OCI-LY3 (cell line): ENCODE measurements at regions not wholly inside any gene's neighbourhood (a gene's known extent, or its start where the extent isn't known, plus 50 kb on each side); places are given as distances from the start of the nearest gene placed in this dataset.

Experiments
- H2AFZ ChIP-seq: fragments of 200-600, 300-600 bp; shearing (Covaris generic); 2 replicates; pipeline ENCODE4 v1.6.0; 2014; ENCODE audit warnings: antibody characterized with exemption, low read depth, low read length
- H3K27ac ChIP-seq: fragments of 200-600, 300-600 bp; sonication (generic); 2 replicates; pipeline ENCODE4 v1.5.1; 2014; ENCODE audit warnings: mild to moderate bottlenecking, low read length, moderate library complexity, mixed read lengths
- H3K27me3 ChIP-seq: fragments of 200-600, 300-600 bp; sonication (generic); 2 replicates; pipeline ENCODE4 v1.6.1; 2014; ENCODE audit warnings: low read depth, low read length, mixed read lengths
- H3K36me3 ChIP-seq: fragments of 200-600, 300-600 bp; sonication (generic); replicated peaks from 2 replicates; pipeline ENCODE3; 2014; ENCODE audit warnings: low read depth, low read length, mixed read lengths
- H3K4me1 ChIP-seq: fragments of 300-600, 200-600 bp; sonication (generic); 2 replicates; pipeline ENCODE4 v1.6.1; 2014; ENCODE audit warnings: low read length, mixed read lengths
- H3K4me2 ChIP-seq: fragments of 200-600, 300-600 bp; sonication (generic); 2 replicates; pipeline ENCODE4 v1.6.1; 2014; ENCODE audit warnings: low read length, mixed read lengths
- H3K4me3 ChIP-seq: fragments of 300-600, 200-600 bp; sonication (generic); 2 replicates; pipeline ENCODE4 v1.5.1; 2014; ENCODE audit warnings: antibody characterized with exemption, mild to moderate bottlenecking, low read length, moderate library complexity
- H3K79me2 ChIP-seq: fragments of 300-600, 200-600 bp; shearing (Covaris generic); 2 replicates; pipeline ENCODE4 v1.6.1; 2014; ENCODE audit warnings: mild to moderate bottlenecking, low read length, mixed read lengths
- H3K9ac ChIP-seq: fragments of 300-600, 200-600 bp; shearing (Covaris generic); 2 replicates; pipeline ENCODE4 v1.6.0; 2014; ENCODE audit warnings: mild to moderate bottlenecking, low read length, moderate library complexity
- H3K9me3 ChIP-seq: fragments of 200-600, 300-600 bp; shearing (Covaris generic); 2 replicates; pipeline ENCODE4 v1.6.1; 2014; ENCODE audit warnings: low read length, mixed read lengths; ENCODE audit not compliant: insufficient read depth
- H4K20me1 ChIP-seq: fragments of 200-600, 300-600 bp; sonication (generic); 2 replicates; pipeline ENCODE4 v1.6.1; 2016; ENCODE audit warnings: low read length, mixed read lengths; ENCODE audit not compliant: insufficient read depth
- EZH2phosphoT487 ChIP-seq: fragments of 200-600 bp; shearing (Covaris generic); IDR thresholded peaks from 2 replicates; pipeline ENCODE4 v1.6.1; 2018; ENCODE audit warnings: antibody characterized with exemption, mixed run types, low read depth
- TF ChIP-seq, protein P1 (sequence below): fragments of 200-600, 300-600 bp; sonication (generic); IDR thresholded peaks from 2 replicates; pipeline ENCODE4 v1.5.1; 2014; ENCODE audit warnings: antibody characterized with exemption, low read length, low read depth

DNA sequence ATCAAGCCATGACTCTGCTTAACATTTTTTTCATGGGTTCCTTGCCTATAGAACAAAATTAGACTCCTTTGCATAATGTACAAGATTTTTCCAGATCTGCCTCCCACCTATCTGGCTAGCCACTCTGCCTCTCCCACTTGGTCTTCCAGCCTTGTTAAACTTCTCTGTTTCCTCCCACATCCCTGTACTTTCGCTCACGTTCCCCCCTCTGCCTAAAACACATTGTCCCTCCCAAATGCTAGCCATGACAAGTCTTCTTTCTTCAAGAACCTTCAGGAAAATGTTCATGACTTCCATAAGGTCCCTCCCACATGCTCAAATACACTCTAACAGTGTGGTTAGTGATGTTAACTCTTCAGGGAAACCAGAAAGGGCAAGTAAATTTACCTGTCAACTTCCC lies 214.6 kb downstream of the ADGRA3 start:
- Histone ChIP-seq H4K20me1 (no peaks in the 10 kb centered on the region), H2AFZ (no peak overlapping the region), H3K79me2 (no peaks in the 10 kb centered on the region), H3K27ac (no peak overlapping the region), H3K9me3 (no peaks in the 10 kb centered on the region), H3K4me3 (no peak overlapping the region), H3K4me2 (no peak overlapping the region), H3K4me1 (no peaks in the 10 kb centered on the region), H3K36me3 (no peaks in the 10 kb centered on the region), H3K27me3 (no peaks in the 10 kb centered on the region), H3K9ac (no peak overlapping the region)
- TF ChIP-seq, protein P1, sequence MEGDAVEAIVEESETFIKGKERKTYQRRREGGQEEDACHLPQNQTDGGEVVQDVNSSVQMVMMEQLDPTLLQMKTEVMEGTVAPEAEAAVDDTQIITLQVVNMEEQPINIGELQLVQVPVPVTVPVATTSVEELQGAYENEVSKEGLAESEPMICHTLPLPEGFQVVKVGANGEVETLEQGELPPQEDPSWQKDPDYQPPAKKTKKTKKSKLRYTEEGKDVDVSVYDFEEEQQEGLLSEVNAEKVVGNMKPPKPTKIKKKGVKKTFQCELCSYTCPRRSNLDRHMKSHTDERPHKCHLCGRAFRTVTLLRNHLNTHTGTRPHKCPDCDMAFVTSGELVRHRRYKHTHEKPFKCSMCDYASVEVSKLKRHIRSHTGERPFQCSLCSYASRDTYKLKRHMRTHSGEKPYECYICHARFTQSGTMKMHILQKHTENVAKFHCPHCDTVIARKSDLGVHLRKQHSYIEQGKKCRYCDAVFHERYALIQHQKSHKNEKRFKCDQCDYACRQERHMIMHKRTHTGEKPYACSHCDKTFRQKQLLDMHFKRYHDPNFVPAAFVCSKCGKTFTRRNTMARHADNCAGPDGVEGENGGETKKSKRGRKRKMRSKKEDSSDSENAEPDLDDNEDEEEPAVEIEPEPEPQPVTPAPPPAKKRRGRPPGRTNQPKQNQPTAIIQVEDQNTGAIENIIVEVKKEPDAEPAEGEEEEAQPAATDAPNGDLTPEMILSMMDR: no peak
- TF ChIP-seq EZH2phosphoT487: no peak

GRCh38 chr4:22299678-22300077 lies 216.2 kb downstream of the ADGRA3 start:
- no peak overlapping the region for H3K4me2 ChIP-seq
- no peak overlapping the region for H3K4me3 ChIP-seq
- no peaks in the 10 kb centered on the region for H4K20me1 ChIP-seq
- H2AFZ ChIP-seq: no peak overlapping the region
- no peak for TF ChIP-seq EZH2phosphoT487
- TF ChIP-seq, protein P1: no peak
- no peaks in the 10 kb centered on the region for H3K9me3 ChIP-seq
- H3K4me1 ChIP-seq: no peaks in the 10 kb centered on the region
- no peaks in the 10 kb centered on the region for H3K27me3 ChIP-seq
- no peaks in the 10 kb centered on the region for H3K36me3 ChIP-seq
- H3K79me2 ChIP-seq: no peaks in the 10 kb centered on the region
- H3K9ac ChIP-seq: no peak overlapping the region
- no peak overlapping the region for H3K27ac ChIP-seq

DNA sequence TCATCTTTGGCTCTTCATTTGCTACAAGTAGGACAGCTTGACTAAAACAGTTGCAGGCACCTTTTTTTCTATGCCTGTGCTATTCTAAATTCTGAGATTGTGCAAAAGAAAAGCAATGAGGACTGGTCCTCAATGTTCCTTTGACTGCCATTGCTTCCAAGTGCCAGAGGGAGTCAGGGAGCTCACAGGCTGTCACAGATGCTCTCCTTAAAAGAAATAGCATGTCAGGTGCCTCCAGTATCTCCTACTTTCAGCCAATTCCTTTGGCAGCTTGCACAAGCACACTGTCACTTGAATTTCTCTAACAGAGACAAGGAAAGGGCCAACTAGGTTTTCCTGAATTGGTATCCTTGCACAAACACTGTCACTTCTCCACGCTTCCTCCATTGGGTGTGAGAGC lies 228.2 kb downstream of the ADGRA3 start:
- Histone ChIP-seq H3K9me3 (no peaks in the 10 kb centered on the region), H3K4me3 (no peak overlapping the region), H3K4me2 (no peak overlapping the region), H3K79me2 (no peaks in the 10 kb centered on the region), H3K27ac (no peak overlapping the region), H3K4me1 (no peaks in the 10 kb centered on the region), H3K27me3 (no peaks in the 10 kb centered on the region), H3K9ac (no peak overlapping the region), H4K20me1 (no peaks in the 10 kb centered on the region), H3K36me3 (no peaks in the 10 kb centered on the region), H2AFZ (no peak overlapping the region)
- TF ChIP-seq EZH2phosphoT487: no peak
- TF ChIP-seq, protein P1: no peak

GRCh38 chr4:22268350-22269025 lies 247.4 kb downstream of the ADGRA3 start:
- Histone ChIP-seq H3K79me2 (no peaks in the 10 kb centered on the region), H3K4me2 (no peak overlapping the region), H3K27ac (no peak overlapping the region), H3K27me3 (no peaks in the 10 kb centered on the region), H3K36me3 (no peaks in the 10 kb centered on the region), H3K4me1 (no peaks in the 10 kb centered on the region), H3K9me3 (no peaks in the 10 kb centered on the region), H2AFZ (no peak overlapping the region), H4K20me1 (no peaks in the 10 kb centered on the region), H3K4me3 (no peak overlapping the region), H3K9ac (no peak overlapping the region)
- no peak for TF ChIP-seq EZH2phosphoT487
- TF ChIP-seq, protein P1: no peak
